ENCODE measurements at regions not wholly inside any gene's neighbourhood (a gene's known extent, or its start where the extent isn't known, plus 50 kb on each side); places are given as distances from the start of the nearest gene placed in this dataset.

- TF ChIP-seq CTCF (IDR thresholded peaks at IDR 0.05) = no peak
- no peak for TF ChIP-seq POLR2A (IDR thresholded peaks at IDR 0.05)
These were observed 216.2 kb upstream of the RUNX1 start for GRCh38 chr21:35265170-35265877.

Measured in adrenal gland (tissue), 5 donors.